ENCODE measurements at regions not wholly inside any gene's neighbourhood (a gene's known extent, or its start where the extent isn't known, plus 50 kb on each side); places are given as distances from the start of the nearest gene placed in this dataset.
"Not testable (repeated sequence)": the region's sequence is repeated elsewhere in the genome, so short reads cannot be mapped to it uniquely, and the experiment has no call there.

DNA sequence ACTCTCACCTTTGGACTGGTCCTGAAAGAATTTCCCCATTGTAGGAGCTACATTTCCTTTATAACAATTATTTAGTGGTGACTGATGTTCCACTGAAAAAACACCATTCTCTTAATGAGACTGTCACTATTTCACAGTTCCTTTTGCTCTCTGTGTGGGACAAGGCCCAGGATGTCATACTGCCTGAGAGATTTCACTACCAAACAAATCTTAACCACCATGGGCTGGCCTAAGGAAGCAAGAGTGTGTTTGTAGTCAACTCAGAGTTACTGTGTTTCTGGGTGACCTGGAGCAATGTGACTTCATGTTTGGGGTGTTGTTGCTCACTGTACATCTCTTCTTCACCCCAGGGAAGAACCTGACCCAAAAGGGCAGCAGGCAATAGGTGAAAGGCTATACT is 50.1 kb upstream of the ZNF608 start:
- no peak for DNase-seq (ENCODE audit: low read depth in 2 of 2)

DNA sequence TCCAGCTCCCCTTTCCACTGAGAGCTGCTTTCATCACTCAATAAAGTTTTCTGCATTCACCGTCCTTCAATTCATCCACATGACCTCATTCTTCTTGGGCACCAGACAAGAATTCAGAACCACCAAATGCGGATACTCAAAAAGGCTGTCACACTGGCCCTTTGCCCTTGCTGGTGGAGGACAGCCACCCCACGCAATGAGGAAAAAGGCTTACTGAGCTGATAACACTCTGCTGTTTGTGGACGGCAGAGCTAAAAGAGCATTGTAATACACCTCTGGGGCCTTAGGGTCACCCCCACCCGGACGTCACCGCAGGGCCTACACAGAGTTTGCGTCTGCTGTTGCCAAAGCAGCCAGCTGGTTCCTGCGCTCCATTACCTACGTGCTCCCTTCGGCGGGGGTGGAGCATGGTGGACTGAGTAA is 51.2 kb upstream of the ZNF608 start:
- no peak for DNase-seq (ENCODE audit: low read depth in 2 of 2)

DNA sequence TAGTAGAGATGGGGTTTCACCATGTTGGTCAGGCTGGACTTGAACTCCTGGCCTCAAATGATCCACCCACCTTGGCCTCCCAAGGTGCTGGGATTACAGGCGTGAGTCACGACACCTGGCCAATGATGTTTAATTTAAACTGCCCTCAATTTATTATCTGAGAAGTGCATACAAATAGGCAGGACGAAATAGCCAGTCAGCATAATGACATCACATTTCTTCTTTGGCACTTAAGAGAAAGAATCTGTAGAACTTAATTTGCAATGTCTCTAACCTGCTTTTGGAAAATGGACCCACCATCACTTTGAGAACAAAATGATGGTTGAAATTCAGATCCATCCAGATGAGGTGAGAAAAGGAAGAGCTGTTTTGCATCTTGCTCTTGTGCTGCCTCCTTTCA is 52.5 kb upstream of the ZNF608 start:
- DNase-seq (ENCODE audit: low read depth in 2 of 2): no peak

DNA sequence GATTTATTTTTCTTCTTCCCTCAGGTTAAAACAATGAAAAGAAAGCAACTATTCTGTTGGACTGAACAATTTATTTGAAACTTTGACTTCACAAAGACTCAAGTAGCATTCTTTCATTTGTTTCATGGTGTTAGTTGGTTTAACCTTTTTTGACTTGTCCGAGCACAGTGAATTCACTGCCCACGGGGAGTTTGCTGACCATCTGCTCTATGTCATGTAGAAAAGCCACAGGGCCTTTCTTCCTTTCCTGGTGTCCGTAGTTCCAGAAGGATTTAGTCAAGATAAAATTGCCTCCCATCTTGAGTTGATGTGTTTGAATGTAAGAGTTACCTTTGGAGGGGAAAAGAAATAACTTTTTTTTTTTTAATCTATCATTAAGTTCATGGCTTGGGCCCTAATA is 55.1 kb upstream of the ZNF608 start:
- DNase-seq (ENCODE audit: low read depth in 2 of 2): no peak

DNA sequence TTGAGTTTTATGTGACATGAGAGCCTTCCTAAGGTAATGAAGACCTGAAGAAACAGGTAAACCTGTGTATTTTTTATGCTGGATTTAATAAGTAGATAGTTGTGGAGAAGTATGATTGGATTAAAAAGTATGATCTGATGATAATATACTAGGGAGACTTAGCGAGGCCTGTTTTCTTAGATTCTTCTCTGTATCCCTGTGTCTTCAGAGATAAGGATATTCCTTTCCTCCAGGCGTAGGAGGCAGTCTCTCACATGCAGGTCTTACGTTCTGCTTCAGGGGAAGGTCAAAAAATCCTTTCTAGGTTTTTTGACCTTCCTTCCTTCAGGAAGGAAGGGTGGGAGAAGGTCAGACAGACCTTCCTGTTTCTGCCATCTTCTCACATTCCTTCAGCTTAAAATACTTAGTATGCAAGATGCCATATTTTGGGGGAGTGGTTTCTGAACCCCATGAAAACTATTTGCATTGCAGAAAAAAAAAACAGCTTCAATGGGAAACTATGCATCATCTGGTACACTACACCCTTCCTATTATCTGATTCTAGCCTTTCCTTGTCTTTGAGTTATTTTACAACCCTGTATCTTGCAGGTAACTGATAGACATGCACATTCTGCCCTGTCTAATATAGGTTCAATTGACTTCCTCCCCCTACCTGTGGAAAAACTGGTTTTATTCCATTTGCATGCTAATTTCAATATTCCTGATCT is 57.3 kb upstream of the ZNF608 start:
- no peak for DNase-seq (ENCODE audit: low read depth in 2 of 2)

DNA sequence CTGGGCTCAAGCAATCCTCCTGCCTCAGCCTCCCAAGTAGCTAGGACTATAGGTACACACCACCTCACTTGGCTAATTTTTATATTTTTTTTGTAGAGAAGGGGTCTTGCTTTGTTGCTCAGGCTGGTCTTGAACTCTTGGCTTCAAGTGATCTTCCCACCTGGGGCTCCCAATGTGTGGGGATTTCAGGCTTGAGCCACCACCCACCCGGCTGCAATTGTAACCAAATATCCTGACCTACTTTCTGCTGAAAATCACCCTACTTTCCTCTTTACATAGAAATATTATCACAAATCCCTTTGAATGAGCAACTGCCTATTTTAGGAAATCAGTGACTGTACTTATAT is 59.6 kb upstream of the ZNF608 start:
- DNase-seq (ENCODE audit: low read depth in 2 of 2): no peak

DNA sequence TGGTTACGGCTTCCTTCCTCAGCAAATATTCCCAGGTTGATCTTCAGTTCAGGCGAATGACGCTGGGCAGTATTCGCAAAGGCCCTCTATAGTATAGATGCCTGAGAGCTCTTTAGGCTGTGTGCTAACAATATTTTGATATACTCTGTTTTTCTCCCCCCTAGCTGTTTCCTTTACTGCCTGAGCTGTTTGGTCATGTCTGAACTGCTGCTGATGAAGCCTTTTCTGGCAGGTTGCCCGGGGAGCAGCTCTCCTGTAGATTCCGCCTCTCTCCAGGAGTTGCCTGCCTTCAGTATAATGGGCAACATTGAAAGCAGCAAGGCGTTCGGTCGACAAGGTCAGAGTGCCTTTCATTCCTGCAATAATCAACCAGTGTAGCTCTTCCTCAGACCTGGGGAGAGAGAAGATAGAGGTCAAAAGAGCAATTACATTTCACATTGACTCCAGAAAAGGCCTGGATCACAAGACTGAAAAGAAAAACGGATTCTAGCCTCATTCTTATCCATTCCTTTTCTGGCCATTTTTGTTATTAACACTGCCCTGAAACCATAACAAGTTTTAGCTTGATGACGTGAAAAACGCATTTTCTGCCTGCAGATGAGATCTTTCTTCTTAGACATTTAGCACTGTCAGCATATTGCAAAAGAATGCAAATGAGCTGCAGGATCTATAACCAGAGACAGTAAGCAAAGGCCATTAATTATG is 60.1 kb upstream of the ZNF608 start:
- no peak for DNase-seq (ENCODE audit: low read depth in 2 of 2)

DNA sequence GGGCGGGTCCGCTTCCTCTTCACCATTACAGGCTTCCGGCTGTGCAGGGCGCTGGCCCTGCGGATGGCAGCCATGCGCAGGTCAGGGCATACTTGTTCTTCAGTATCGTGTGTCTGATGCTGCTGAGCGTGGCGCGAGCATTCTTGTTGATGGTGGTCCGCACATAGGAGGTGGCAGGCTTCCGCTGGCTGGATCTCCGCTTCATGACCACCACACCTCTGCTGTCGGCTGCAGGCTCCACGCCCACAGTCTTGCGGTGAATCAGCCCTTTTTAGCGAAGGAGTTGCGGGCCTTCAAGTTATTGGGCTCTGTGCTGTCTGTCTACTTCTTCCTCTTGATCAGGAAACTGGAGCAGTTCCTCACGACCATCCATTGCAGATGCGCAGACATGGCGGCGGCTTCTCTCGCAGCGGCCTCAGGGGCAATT is 62.4 kb upstream of the ZNF608 start:
- DNase-seq (ENCODE audit: low read depth in 2 of 2): no peak

DNA sequence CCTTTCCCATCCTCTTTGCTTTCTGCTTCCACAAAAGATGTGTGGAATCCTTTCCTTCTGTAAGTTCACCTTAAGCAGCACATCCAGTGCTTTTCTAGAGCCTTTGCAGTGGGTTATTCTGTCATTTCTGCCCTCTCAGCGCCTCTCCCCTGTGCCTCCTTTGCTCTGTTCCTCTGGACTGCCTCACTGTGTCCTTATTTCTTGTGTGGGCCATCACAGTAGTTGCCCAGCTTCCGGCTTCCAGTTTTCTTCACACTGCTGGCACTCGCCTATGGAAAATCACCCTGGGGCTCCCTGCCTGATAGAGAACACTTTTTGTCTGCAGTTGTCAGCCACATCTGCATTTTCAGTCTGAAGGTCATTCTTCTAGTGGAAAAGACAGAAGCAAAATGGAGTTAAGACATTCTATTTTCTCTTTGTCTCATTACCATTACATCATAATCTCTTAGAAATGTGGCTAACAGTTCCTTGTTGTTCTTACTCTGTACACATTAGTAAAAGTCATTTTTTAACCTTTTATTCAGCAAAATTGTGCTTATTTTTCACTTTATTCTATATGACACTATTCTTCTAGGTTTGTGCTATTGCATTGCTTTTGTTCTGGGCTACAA is 64.1 kb upstream of the ZNF608 start:
- DNase-seq (ENCODE audit: low read depth in 2 of 2): no peak

DNA sequence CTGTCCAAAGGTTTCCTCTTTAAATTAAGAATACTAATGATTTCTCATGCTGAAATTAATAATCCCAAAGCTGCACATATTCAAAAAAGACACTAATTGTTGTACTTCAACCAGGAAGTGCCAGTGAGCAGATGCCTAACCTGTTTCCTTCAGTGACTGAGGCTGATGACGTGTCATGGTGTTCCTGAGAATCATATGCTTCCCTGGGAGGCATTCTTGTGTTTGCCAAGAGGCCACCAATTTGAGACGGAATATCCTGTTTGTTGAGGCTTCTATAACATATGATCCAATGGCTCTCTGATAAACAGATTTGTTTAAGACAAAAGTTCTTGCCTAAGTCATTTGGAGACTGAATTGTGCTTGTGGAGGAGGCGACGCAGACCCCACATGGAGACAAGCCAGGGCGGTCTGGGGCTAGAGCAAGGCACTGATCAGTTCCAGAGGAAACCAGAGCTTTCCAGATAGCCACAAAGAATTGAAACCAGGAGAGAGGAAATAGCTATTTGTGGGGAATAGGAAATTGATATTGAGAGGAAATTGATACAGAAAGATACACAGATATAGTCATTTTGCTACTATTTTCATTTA is 66.4 kb upstream of the ZNF608 start:
- DNase-seq (ENCODE audit: low read depth in 2 of 2): no peak

DNA sequence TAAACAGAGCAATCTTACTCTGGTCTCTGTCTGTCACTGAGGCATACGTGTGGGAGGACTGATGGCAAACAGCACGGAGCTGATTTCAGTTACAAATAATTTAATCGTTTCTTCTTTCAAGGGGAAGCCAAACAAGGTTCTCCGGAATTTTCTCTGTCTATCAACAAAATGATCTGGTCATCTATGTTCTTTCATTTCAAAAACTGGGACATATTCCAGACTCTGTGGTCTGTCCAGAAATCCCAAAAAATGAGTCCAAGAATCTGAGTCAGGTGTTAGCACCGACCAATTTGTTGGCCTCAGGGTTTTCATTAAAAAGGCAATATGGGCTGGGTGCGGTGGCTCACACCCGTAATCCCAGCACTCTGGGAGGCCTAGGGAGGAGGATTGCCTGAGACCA is 69.9 kb upstream of the ZNF608 start:
- DNase-seq (ENCODE audit: low read depth in 2 of 2): no peak

DNA sequence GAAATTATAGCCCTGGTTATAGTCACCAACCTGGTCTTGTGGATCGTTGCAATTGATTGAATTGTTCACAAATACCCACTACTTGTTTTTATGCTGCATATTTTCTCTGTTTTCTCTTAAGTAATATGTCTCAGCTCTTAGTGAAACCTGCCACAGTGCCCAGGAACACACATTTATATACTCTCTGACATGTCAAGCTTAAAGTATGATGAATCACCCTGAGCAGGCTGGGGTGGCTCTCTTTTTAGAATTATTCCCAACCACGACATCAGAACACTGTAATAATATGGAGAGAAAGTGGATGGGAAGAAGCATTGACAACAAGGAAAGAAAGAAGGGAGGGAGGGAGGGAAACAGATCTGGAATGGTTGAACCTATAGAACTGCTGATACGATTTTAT is 72.8 kb upstream of the ZNF608 start:
- DNase-seq (ENCODE audit: low read depth in 2 of 2): no peak

DNA sequence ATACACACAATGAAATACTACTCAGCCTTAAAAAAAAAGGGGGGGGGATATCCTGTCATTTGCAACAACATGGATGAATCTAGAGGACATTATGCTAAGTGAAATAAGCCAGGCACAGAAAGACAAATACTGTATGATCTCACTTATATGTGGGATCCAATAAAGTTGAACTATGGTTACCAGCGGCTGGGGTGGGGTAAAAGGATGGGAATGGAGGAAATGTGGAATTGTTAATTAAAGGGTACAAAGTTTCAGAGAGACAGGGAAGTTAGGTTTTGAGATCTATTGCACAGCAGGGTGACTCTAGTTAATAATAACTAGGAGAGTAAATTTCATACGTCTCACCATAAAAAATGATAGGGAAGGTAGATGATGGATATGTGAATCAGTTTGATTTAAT is 76.2 kb upstream of the ZNF608 start:
- DNase-seq (ENCODE audit: low read depth in 2 of 2): no peak

DNA sequence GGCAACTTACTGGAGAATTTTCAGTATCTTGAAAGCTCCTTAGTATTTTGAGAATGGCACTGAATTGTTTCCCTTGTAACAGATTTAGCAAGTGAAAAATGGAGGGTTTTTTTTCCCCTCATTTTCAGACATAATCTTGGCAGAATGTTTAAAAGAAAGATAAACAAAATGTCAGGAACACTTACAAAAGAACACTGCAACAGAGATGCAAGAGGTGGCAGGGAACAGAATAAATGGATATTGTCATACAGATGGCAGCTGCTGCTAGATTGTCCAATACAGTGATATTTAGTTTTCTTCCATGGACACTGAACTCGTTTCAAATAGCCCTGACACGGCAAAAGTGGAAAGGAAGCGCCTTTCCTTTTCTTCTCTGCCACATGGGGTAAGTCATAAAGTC is 76.9 kb upstream of the ZNF608 start:
- no peak for DNase-seq (ENCODE audit: low read depth in 2 of 2)

DNA sequence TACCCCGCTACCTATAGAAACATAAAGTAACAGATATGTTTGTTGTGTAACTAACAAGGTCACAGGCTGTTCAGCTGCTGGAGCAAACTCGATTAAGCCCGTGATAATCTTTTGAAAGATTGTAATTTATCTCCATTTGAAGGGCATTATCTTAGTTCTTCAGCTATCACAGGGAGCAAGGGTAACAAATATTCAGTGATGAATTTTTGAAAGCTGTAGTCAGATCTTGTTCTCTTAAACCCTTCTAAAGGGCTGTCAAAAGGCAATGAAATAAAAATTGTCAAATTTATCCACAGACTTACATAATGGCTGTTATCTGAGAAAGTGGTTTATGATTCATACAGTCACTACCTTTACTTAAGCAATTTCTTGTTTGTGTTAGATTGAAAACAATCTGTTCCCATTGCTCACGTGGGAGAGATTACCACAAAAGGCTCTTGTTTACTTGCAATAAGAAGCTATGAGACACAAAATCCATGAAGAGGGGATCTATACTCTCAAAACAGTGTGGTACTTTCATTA is 78.3 kb upstream of the ZNF608 start:
- no peak for DNase-seq (ENCODE audit: low read depth in 2 of 2)

DNA sequence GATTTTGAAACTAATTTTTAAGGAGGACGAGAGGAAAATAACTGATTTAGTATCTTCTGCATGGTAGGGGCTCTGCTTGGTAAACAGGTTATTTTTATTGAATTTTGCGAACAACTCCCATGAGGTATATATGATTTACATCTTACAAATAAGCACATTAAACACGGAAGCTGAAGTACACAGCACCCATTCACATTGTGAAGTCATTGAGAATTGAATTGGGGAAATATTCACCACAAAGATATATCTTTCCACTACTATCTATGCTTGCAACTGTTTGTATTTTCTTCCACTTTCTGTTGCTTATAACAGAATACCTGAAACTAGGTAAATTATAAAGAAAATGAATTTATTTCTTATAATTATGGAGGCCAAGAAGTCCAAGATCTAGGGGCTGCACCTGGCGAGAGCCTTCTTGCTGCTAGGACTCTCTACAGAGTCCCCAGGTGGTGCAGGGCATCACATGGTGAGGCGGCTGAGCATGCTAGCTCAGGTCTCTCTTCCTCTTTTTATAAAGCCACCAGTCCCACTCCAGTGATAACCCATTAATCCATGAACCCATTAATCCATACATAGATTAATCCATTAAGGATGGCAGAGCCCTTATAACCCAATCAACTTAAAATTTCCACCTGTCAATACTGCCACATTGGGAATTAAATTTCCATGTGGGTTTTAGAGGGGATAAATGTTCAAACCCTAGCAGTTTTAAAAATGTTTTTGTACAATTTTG is 79.0 kb upstream of the ZNF608 start:
- DNase-seq (ENCODE audit: low read depth in 2 of 2): no peak

DNA sequence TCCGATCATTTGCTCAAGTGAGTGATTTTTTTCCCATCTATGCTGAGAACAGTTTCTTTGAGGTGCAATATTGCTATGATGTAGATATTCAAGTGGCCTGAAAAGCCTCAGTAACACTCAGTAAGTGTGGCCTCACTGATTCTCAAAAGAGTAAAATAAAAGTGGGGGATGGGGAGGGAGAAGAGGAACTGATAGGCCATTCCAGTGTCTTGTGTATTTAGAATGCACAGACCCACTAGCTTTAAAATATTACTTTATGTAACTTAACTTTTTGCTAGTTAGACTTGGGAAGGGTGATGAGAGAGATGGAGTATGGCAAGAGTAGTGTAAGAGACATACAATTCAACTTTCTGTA is 79.5 kb upstream of the ZNF608 start:
- no peak for DNase-seq (ENCODE audit: low read depth in 2 of 2)

DNA sequence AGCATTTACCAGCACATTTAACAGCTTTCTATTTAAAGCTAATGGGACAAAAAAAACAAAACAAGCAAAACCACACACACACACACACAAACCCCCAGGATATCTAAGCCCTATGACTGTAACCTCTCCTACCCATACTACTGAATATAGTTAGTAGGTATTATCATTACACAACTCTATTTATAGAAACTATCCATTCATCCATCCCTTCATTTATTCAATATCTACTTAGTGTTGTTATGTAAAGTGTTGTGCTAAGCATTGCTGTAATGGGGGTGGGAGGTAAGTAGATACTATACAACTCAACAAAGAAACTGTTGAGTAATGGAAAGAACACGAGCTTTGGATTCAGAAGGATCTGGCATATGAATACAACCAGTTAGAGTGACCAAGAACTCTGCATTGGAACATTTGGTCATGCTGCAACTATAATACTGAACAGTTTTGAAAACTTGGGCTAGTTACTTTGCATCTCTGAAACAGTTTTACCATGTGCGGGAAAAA is 82.3 kb upstream of the ZNF608 start:
- no peak for DNase-seq (ENCODE audit: low read depth in 2 of 2)

DNA sequence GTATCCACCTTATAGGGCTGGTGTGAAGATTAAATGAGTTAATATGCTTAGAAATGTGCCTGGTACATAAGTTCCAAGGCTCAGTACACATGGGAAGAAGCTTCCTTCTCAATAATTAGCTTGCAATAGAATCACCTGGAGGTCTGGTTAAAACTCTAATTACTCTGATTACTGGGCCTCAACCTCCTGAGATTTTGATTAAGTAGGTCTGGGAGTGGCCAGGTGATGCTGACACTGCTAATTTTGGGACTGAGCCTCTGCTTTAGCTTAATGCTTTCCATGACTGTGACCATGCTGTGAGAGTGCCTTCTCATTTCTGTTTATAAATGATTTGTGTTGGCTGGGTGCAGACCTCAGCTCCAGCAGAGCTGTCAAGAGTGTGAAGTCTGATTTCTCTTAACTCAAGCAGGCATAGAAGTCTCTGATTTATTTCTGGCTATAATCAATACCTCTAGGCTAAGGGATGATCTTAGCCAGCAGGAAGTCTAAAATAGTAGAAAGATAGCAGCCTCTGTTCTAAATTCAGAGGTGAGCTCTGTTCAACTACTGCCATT is 85.3 kb upstream of the ZNF608 start:
- DNase-seq (ENCODE audit: low read depth in 2 of 2): no peak

DNA sequence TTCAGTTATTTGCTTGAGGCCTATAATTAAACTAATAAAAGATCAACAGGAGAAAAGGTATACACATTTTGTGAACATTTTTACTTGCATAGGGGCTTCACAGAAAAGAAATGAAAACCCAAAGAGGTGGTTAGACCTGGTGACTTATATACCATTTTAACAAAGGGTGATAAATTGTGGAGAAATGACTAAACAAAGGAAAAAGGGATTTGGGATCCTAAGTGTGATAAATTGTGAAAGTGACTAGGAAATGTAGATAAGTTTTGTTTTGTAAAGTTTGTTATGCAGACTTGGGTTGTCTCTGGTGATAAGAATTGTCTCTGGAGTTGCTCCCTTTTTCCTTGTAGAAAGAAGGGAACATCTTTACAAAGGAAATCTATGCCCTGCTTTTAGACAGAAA is 86.1 kb upstream of the ZNF608 start:
- no peak for DNase-seq (ENCODE audit: low read depth in 2 of 2)

DNA sequence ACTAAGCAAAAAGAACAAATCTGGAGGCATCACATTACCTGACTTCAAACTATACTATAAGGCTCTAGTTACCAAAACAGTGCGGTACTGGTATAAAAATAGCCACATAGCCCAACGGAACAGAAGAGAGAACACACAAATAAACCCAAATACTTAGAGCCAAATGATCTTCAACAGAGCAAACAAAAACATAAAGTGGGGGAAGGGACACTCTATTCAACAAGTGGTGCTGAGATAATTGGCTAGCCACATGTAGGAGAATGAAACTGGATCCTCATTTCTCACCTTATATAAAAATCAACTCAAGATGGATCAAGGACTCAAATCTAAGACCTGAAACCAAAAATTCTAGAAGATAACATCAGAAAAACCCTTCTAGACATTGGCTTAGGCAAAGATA is 89.9 kb upstream of the ZNF608 start:
- not testable (repeated sequence) for DNase-seq (ENCODE audit: low read depth in 2 of 2)
